IPS-NIHi7 (cell line): ENCODE measurements at regions not wholly inside any gene's neighbourhood (a gene's known extent, or its start where the extent isn't known, plus 50 kb on each side); places are given as distances from the start of the nearest gene placed in this dataset.
A peak's percentile ranks its signal among the peaks of the same experiment; 100 is the strongest.
"Not testable (repeated sequence)": the region's sequence is repeated elsewhere in the genome, so short reads cannot be mapped to it uniquely, and the experiment has no call there.

ENCODE experiments used
- DNase-seq: peaks from one replicate; pipeline ENCODE4 v3.0.0; 2012; ENCODE audit warnings: mixed read lengths; ENCODE audit errors: extremely low spot score

- DNase-seq, result no peak
These were observed 325.3 kb downstream of the TLE1 start for GRCh38 chr9:81363916-81364480.

- DNase-seq, result no peak
These were observed 328.1 kb downstream of the TLE1 start for GRCh38 chr9:81361296-81361695.

GRCh38 chr9:81351166-81351565 lies 338.2 kb downstream of the TLE1 start:
- no peak for DNase-seq

GRCh38 chr9:81344366-81344765 lies 345.0 kb downstream of the TLE1 start:
- DNase-seq, result no peak

- no peak for DNase-seq
These were observed 353.4 kb downstream of the TLE1 start for GRCh38 chr9:81335879-81336421.

- DNase-seq, result no peak
These were observed 367.8 kb downstream of the TLE1 start for GRCh38 chr9:81321551-81321950.

GRCh38 chr9:81320909-81321482 lies 368.4 kb downstream of the TLE1 start:
- no peak for DNase-seq

- no peak for DNase-seq
These were observed 370.8 kb downstream of the TLE1 start for GRCh38 chr9:81318571-81318970.

- no peak for DNase-seq
These were observed 371.4 kb downstream of the TLE1 start for GRCh38 chr9:81317939-81318338.

- no peak for DNase-seq
These were observed 372.1 kb downstream of the TLE1 start for GRCh38 chr9:81317223-81317622.

- no peak for DNase-seq
These were observed 374.9 kb downstream of the TLE1 start for GRCh38 chr9:81314490-81314889.

- no peak for DNase-seq
These were observed 375.5 kb downstream of the TLE1 start for GRCh38 chr9:81313877-81314276.

GRCh38 chr9:81312346-81312745 lies 377.0 kb downstream of the TLE1 start:
- DNase-seq, result no peak

GRCh38 chr9:81308404-81308803 lies 380.9 kb downstream of the TLE1 start:
- DNase-seq, result no peak

- not testable (repeated sequence) for DNase-seq
These were observed 381.6 kb downstream of the TLE1 start for GRCh38 chr9:81307791-81308190.

- no peak for DNase-seq
These were observed 383.7 kb downstream of the TLE1 start for GRCh38 chr9:81305561-81306182.

GRCh38 chr9:81303658-81304057 lies 385.7 kb downstream of the TLE1 start:
- no peak for DNase-seq

GRCh38 chr9:81293651-81294050 lies 395.7 kb downstream of the TLE1 start:
- no peak for DNase-seq

- DNase-seq, result peak; percentile 12
These were observed 397.1 kb downstream of the TLE1 start for GRCh38 chr9:81292056-81292805.

GRCh38 chr9:81289622-81290021 lies 399.7 kb downstream of the TLE1 start:
- DNase-seq, result no peak

GRCh38 chr9:81268048-81268447 lies 421.3 kb downstream of the TLE1 start:
- DNase-seq, result no peak

- no peak for DNase-seq
These were observed 422.7 kb downstream of the TLE1 start for GRCh38 chr9:81266674-81267073.

GRCh38 chr9:81266086-81266485 lies 423.3 kb downstream of the TLE1 start:
- DNase-seq, result no peak
